ENCODE measurements at regions not wholly inside any gene's neighbourhood (a gene's known extent, or its start where the extent isn't known, plus 50 kb on each side); places are given as distances from the start of the nearest gene placed in this dataset.
"Not testable (repeated sequence)": the region's sequence is repeated elsewhere in the genome, so short reads cannot be mapped to it uniquely, and the experiment has no call there.

DNA sequence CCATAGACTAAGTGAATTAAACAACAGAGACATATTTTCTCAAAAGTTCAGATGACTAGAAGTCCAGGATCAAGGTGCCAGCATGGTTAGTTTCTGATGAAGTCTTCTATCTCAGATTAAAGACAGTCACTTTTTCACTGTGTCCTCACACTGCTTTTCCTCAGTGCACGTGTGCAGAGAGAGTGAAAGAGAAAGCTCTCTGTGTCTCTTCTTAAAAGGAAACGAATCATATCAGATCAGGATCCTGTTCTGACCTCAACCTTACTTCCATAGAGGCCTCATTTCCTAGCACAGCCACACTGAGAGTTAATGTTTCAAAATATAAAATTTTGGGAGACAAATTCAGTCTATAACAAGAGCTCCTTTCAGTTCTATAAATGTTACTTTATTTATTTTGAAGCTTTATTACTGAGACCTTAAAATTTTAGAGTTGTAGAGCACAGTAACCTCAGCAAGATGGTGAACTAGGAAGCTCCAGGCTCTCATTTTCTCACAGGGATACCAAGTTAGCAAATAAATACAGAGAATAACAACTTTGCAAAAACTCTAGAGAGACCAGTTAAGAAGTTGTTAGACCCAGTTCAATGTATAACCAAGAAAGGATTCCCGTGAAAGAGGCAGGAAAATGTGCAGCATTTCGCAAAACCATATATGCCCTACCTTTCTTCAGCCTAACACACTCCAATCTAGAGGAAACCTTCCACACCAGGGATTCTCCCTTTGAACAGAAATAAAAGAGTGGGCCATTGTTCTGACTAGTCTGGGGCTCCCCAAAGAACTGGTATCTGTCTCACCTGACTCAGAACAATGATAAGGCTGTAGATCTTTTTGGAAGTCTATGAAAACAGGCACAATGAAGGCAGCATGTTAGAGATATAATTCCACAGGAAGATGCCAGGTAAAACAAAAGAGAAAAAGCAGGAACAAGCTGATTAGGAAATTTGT is 372.2 kb downstream of the MRPL39 start:
- DNase-seq = no peak

DNA sequence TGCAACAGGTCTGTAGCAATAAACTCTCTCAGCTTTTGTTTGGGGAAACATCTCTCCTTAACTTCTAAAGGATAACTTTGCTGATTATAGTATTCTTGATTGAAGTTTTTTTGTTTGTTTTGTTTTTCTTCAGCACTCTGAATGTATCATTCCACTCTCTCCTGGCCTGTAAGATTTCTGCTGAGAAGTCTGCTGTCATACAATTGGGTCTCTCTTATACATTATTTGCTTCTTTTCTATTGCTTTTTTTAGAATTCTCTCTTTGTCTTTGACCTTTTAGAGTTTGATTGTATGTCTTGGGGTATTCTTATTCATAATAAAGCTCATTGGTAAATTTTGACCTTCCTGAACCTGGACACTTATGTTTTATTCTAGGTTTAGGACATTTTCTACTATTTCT is 386.3 kb downstream of the MRPL39 start:
- no peak for DNase-seq

DNA sequence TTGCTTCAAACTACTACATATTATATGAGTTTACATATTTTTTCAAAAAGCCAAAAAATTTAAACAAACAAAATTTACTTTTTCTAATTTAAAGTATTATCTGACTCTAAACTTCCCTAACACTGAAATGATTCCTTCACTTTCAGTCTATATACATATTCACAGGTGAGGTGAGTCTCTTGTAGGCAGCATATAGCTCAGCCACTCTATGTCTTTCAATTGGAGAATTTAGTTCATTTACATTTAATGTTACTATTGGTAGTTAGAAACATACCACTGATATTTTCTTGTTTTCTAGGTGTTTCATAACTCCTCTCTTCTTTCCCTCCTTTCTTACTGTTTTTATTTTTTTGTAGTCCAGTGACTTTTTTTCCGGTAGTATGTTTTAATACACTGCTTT is 387.1 kb downstream of the MRPL39 start:
- no peak for DNase-seq

DNA sequence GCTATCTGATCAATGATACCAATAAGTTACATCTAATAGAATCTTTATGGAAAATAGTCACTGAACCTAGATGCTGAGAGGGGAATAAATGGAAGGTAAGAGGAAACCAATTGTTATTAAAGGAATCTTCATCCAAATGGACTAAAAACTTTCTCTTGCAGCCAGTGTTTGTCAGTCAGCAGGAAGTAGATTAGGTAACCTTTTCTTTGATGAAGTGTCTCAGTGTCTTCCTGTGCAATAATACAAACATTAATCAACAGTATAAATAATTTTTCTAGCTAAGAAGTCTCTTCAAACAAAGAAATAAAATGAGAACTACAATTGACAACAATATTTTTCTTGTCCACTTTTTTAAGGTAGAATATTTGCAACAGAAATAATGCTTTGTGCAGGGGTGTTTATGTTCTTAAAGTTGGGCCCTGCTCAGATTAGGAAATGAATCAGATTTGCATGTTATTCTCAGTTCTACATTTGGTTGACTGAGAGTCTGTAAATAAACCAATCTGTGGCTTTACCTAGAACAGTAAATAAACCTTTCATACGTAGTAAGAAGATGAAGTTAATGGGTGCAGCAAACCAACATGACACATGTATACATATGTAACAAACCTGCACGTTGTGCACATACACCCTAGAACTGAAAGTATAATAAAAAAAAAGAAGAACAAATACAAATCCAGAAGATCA is 391.4 kb downstream of the MRPL39 start:
- no peak for DNase-seq

DNA sequence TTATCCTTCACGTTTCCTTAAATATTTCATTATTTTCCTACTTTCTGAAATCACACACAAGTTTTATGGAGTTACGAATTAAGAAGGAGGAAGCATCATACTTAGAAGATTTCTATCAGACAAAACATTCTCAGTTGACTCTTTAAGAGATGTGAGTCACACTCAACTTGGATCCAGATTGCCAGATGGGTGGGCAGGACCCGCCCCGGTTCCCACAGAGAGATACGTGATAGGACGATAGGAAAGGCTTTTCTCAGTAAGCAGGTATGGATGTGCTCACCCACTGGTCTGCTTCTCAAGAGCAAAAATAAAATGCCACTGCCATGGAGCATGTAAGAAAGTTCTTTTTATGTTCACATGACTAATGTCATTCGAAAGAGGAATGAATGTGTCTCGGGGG is 392.6 kb downstream of the MRPL39 start:
- no peak for DNase-seq

DNA sequence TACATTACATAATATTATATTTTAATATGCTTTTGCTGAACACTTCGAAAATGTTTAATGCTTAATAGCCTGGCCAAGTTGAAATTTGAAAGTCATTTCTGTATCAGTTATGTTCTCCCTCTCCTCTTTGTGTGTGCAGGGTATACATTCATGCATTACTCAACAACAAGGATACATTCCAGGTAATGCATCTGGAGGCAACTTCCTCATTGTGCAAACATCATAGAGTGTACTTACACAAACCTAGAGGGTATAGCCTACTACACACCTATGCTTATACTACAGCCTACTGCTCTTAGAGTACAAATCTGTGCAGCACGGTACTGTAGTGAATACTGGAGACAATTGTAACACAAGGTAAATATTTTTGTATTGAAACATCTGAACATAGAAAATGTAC is 407.3 kb downstream of the MRPL39 start:
- no peak for DNase-seq

DNA sequence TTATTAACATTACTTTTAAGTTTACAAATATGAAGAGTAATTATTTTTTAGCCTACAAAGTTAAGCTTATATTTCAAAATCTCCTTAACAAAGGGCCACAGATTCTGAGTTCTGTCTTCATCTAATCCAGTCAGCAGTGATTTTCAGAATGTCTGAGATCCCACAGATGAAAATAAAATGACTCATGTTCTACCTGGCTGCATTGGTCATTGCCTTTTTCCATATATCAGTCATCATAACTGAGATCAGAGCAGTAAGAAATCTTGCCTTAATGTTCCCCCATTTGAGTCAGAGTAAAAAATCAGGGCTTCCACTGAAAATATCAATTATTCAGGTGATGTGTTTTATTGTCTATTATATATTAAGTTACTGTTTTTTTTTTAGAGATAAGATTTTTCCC is 416.1 kb downstream of the MRPL39 start:
- DNase-seq = no peak

DNA sequence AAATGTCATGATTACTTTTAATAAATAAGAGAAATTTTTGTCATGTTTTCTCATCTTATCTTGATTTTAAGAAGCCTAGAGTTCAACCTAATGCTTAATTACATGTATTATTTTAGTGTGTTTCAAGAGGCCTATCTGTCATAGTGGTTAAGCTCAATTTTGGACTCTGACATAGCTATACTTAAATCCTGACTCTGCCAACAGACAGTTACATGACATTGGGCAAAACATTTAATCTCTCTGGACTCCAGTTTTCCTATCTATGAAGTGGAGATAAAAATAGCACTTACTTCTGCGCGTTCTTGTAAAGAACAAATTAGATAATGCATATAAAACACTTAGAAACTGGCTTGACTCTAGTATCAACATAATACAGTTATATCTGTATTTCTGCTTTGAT is 417.8 kb downstream of the MRPL39 start:
- DNase-seq = no peak

DNA sequence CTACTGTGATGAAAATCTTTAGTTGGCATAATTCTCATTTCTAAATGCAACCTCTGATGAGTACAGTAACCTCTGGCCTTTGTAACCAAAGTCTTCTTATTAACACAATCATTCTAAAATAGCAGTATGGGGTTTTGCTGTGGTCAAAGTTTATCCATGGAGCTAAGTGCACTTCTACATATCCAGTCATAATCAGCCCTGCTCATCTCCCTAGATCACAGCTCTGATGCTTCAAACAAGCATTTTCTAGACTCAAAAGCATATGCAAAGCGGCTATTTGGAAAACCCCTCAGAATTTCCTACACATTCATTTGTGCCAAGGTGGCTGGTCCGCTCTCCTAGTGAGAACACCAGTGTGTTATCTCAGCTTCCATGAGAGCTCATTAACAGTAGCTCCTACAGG is 418.6 kb downstream of the MRPL39 start:
- no peak for DNase-seq

DNA sequence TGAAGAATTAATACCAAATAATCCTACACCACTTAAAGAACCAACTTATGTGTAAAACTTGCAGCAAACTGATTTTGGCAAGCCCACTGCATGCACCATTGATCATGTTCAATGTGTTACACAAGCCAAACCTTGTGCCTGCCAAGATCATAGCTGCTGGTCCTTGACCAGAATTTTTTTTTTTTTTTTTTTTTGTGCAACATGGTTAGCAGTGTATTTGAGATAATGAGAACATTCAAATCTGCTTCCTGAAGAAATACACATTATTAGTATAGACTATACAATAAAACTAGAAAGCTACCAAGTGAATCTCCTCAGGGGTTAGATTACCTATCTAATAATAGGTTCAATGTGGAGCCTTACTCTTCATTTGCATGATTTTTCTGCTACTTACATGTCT is 421.0 kb downstream of the MRPL39 start:
- no peak for DNase-seq

DNA sequence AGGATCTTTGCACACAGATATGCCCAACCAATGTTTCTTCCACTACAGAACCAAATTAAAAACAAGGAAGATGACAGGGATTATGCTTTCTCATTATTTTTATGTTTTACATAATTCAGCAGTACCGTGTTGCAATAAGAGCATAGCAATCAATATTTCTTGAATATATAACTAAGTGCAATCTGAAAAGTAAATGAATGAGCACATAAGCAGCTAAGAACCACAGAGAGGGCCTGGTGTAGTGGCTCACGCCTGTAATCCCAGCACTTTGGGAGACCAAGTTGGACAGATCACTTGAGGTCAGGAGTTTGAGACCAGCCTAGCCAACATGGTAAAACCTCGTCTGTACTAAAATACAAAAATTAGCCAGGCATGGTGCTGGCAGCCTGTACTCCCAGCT is 423.7 kb downstream of the MRPL39 start:
- DNase-seq = no peak

DNA sequence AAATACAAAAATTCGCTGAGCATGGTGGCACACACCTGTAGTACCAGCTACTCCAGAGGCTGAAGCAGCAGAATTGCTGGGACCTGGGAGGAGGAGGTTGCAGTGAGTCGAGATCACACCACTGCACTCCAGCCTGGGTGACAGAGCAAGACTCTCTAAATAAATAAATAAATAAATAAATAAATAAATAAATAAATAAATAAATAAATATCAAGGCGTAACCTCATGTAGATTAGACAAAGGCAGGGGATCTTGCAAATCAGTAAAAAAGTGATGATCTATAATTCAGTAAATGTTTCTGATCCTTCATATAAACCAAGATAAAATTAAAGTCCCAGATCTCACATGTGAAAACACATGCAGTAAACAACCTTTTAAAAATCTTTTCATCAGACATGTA is 425.6 kb downstream of the MRPL39 start:
- DNase-seq = not testable (repeated sequence)

DNA sequence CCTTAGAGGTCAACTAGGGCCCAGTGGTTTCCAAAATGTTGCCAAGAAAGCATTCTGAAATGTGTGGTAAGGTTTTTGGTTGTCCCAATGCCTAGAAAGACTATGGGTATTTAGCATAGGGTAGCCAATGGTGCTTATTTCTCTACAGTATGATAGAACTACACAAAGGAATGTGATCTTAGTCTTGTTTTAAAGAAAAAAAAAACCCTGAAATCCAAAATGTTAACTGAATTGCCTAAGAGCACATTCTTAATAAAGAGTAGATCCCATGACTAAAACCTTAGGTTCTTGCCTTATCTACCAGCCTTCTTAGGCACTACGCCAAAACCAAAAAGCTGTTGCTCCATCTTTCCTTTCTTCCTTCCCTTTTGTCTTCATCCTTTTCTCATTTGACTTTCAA is 428.2 kb downstream of the MRPL39 start:
- no peak for DNase-seq

DNA sequence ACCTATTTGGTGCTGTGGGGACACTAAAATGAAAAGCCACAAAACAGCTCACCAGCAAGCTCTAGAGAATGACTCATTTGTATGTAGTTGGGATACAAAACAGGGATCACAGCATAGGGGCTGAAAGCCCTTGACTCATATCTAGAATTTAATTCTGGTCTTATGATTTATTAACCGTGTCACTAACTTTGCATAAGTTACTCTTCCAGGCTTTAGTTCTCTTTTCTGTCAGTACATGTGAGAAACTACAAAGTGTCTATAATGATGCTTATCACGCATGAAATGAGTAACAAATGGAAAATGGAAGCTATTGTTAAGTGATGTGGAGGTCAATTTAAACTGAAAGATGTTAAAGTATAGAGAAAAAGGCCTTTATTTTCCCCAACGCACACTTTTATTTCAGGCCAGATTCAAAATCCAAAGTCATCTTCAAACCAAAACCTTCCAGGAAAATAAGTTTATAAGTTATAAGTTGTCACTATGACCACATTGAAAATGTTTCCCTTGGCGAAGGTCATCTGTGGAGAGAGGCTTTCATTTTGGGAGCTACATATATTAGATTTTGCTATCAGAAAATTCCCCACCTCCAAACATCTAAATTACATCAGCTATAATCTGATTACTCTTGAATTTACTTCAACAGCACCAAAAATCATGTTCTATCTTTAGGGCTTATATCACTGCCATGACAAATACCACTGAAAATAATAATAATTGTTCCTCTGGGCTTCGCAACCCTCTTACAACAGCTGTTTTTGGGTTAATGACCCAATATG is 430.5 kb downstream of the MRPL39 start:
- no peak for DNase-seq

DNA sequence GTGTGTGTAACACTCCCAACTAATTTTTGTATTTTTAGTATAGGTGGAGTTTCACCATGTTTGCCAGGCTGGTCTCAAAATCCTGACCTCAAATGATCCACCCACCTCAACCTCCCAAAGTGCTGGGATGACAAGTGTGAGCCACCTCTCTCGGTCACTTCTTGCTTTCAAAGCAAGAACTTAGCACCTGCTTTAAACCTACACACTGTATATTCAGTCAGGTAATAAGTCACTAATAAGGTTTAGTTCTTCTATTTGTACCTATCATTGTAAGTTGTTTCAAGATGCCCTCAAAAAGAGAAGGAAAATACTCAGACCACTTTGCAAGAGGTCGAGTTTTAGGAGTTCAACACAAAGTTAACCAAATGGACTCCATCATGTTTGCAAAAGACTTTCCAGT is 431.3 kb downstream of the MRPL39 start:
- no peak for DNase-seq

DNA sequence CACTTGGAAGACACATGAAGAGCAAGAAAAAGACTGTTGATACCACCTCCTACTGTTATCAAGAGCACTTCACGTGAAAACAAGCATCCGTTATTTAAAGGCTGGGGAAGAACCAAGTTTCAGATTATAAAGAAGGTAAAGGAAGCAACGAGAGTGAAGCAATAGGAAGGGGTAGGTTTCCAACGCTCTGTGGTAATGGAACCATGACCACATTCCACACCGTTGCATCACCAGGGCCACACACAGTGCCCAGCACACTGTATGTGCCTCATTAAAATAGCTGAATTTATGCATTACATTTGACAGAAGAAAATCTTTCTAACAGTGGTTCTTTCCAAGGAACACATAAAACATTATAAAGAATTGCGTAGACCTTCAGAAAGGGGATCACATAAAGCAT is 435.8 kb downstream of the MRPL39 start:
- no peak for DNase-seq

DNA sequence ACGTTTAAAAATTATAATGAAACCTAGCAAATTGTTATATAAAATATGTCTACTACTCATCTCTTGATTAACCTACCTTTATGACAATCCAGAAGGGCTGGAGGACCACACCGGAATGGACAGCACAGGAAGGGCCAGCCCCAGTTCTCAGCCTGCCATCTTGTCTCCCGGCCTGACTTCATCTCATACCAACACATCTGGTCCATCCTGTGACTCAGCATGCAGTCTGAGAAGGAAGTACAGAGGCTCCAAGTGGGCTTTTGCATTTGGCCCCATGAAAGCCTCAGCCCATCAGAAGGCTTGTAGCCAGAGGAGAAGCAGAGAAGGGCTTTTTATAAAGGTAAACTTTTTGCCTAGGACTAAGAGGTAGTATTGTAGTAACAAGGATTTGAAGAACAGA is 436.6 kb downstream of the MRPL39 start:
- DNase-seq = no peak

DNA sequence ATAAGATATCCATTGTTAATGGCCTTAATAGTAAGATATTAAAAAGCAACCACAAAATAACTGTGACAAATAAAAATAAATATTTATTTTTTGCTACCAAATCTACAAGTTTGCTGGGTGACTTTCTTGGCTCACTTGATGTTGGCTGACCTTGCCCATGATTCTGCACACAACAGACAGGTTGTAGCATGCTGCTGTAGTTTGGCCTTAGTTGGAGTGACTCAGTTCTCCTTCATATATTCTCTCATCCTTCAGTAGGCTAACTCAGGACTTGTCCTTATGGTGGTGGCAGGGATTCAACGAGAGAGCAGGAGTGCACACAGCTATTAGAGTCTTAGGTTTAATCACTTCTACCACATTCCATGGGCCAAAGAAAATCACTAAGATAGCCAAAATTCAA is 437.9 kb downstream of the MRPL39 start:
- DNase-seq = no peak

DNA sequence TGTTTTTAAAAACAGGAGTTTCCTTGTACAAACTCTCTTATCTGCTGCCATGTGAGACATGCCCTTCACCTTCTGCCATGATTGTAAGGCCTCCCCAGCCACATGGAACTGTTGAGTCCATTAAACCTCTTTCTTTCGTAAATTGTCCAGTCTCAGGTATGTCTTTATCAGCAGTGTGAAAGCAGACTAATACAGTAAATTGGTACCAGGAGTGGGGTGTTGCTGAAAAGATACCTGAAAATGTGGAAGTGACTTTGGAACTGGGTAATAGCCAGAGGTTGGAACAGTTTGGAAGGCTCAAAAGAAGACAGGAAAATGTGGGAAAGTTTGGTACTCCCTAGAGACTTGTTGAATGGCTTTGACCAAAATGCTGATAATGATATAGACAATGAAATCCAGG is 440.4 kb downstream of the MRPL39 start:
- not testable (repeated sequence) for DNase-seq

DNA sequence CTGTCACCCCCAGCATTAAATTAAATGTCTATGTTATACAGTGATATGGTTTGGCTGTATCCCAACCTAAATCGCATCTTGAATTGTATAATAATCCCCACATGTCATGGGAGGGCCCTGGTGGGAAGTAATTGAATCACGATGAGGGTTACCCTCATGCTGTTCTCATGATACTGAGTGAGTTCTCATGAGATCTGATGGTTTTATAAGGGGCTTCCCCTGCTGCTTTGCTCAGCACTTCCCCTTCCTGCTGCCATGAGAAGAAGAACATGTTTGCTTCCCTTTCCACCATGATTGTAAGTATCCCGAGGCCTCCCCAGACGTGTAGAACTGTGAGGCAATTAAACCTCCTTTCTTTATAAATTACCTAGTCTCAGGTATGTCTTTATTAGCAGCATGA is 445.7 kb downstream of the MRPL39 start:
- no peak for DNase-seq

DNA sequence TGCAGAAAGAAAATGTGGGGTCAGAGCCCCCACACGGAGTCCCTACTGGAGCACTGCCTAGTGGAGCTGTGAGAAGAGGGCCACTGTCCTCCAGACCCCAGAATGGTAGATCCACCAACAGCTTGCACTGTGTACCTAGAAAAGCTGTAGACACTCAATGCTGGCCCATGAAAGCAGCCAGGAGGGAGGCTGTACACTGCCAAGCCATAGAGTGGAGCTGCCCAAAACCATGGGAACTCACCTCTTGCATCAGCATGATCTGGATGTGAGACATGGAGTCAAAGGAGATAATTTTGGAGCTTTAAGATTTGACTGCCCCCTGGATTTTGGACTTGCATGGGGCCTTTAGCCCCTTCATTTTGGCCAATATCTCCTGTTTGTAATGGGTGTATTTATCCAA is 452.3 kb downstream of the MRPL39 start:
- DNase-seq = not testable (repeated sequence)

DNA sequence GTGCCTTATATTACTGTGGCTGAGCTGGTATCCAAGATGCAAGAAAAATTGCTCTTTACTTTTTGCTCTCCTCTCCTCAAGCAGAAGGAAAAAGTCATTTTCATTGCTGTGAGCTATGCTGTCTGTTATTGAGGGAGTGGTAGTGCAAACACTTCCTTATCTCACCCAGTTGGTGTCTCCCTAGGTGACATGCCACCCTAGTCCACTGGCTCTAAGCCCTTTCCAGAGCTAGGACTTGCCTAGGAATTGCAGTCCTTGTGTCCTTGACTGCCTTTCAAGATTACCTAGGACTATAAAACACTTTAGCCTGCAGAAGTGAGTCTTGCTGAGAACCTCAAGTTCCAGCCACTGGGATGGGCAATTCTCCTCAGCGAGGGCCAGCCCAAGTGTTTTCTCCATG is 458.3 kb downstream of the MRPL39 start:
- DNase-seq = no peak

DNA sequence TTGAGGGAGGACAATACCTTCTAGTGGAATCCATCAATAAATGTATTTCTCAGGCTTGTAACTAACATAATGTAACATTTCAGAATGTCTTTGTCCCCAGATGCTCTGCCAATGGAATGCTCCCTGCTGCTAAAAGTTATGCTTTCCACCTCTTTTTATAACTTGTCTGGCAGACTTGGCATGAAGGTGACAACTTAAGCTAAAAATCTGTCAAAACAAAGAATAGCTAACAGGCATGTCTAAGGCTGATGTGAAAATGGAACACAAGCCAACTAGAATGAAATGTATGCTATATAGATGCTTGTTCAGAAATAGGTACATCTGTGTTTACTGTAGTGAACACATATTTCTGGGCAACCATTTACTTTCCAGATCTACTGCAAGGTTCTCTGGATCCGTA is 467.9 kb downstream of the MRPL39 start:
- no peak for DNase-seq

DNA sequence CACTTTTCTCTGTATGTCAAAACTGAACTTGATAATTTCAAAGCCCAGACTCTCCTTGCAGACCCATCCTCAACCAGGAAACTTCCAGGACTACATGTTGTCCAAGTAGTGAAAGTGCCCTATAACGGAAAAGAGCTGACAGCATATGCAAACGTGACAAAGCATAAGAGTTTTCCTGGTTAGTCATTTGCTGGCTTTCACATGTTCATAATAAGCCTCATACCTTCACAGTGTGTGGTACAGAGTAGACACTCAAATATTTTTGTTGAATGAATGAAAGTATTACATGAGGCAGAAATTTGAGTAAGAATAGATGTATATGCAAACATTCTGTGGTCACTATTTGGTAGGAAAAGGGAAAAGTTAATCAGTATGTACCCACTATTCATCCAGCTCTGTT is 473.3 kb downstream of the MRPL39 start:
- DNase-seq = no peak
